ELR (cell line): ENCODE measurements at regions not wholly inside any gene's neighbourhood (a gene's known extent, or its start where the extent isn't known, plus 50 kb on each side); places are given as distances from the start of the nearest gene placed in this dataset.

ENCODE experiments used
- DNase-seq: peaks from one replicate; pipeline ENCODE4 v3.0.0-alpha.2; 2015; ENCODE audit warnings: low read depth

DNA sequence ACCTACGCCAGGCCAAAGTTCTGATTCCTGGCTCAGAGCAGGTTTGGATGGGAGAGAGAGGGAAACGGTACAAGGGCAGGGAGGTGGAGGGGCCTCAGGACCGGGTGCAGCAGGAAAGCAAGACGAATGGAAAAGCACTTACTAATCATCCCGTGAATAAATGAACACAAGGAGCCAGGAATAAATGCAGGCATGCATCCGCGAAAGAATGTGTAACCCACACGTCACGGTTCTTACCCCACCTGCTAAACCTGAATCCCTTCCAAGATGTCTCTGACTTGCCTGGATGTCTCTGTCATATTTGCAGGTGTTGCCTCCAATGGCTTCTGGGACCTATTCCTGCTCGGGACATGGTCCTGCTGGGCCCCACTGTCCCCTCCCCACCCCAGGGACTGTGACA lies 335.2 kb upstream of the RNF32 start:
- no peak for DNase-seq

DNA sequence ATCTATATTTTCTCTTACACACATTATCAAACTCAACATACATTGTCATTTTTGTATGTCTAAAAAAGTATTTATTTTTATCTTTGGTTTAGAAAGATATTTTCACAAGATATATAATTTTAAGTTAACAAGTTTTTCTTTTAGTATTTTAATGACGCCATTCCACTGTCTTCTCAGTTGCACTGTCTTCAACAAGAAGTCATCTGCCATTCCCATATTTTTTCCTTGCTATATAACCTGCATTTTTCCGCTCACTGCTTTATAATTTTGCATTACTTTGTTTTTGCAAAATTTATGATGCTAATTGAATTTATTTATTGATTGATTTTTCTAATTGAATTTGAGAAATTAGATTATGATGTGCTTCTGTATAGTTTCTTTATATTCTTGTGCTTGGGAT lies 357.8 kb upstream of the RNF32 start:
- no peak for DNase-seq

DNA sequence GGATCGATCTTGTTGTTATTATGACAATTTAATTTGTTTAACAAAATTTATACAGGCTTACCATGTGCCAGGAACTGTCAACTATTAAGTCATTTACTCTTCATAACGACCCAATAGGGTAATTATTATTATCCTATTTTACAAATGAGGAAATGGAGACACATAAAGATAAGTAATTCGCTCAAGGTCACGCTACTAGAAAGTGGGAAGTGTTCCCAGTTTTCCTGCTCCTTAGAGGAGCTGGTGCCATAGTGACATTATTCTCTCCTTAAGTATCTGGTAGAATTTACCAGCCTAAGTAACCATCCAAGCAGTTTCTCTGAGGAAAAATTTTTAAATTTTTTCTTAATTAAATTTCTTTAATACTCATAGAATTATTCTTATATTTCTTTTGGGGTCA lies 360.9 kb upstream of the RNF32 start:
- DNase-seq = no peak

DNA sequence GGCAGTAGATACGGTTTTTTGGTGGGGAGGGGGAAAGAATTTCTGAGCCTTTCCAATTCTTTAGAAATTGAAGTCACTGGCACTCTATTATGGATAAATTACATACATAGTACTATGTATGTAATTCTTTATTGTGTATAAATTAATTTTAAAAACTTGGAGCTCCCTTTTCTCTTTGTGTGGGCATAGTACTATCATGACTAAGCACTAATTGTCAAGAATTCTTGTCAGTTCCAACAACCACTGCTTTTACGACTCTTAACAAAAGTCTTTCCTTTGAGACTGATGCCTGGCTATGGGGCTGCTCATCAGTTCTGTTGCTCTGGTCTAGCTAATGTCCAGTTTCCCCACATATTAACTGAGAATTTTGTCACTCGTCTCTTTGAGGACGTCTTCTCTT lies 365.3 kb upstream of the RNF32 start:
- DNase-seq = no peak

DNA sequence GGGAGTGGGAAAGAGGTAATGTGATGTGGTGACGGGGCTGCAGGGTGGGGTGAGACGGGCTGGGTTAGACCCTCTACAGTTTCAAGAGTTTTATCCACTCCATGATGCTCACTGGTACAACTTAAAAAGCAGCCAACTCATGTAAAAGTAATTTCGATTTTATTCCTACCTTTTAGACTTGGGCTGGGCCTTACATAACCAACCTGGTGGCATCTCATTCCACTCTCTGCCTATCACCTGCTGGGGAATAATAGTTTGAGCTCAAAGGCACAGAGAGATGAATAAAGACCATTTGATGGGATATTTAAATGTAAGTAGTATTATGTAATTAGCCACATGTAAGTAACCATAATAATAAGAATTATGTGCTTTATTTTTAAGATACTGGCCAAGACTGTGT lies 366.0 kb upstream of the RNF32 start:
- no peak for DNase-seq

DNA sequence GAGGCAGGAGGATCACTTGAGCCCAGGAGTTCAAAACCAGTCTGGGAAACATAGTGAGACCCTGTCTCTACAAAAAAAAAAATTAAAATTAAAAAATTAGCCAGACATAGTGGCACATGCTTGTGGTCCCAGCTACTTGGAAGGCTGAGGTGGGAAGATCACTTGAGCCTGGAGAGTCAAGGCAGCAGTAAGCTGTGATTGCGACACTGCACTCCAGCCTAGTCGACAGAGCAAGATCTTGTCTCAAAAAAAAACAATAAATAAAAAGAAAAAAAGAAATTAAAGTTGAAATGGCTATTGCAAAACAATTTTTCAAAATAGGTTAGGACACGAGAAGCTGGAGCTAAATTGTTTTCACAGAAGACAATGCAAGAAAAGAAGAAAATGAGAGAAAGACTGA lies 379.0 kb upstream of the RNF32 start:
- DNase-seq = no peak

DNA sequence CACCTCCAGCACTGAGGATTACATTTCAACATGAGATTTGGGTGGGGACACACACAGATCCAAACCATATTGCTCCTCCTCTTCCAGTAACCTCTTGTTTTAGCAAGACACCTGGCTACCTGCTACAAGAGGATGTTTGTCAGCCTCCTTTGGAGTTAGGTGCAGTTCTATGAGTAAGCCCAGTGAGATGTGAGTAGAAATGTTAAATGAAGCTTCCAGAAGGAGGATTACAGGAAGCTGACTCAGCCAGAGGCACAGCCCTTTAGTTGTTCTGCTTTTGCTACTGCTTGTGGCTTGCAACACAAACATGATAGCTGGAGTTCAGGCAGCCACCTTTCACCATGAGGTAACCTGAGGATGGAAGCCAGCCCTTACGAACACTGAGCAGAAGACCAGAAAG lies 382.7 kb upstream of the RNF32 start:
- no peak for DNase-seq

DNA sequence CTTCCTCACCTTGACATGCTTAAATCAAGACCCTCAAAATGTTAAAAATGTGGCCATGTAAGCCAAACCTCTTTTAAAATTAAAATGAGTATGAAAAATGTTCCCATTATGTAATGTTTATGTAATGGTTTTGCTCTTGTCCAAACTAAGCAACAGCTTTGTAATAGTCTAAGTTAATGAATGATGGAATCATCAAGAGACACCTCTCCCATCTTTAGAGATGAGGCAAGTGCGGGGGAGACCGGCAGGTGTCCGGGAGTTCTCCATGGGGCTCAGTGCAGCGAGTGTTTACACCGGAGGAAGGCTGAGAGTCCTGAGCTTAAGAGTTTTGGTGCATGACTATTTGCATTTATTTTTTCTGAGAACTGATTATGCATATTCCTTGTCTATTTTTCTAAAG lies 384.9 kb upstream of the RNF32 start:
- no peak for DNase-seq

DNA sequence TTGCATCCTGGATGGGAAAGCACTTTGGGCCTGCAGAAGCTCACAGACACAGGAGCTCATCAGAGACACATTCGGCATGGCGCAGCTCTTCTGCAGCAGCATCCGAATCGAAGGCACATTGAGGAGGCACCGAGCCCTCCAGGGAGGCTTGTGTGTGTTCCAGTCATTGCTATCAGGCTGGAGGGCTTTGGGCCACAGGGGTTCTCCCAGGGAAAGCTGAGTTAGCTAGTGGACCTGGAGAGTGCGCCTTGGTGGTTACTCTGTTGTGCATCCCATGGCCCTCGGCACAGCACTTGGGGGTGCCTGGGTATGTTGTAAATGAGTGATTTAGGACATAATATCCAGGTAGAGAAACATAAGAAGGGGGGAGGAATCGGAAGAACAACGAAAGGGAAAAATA lies 388.7 kb upstream of the RNF32 start:
- no peak for DNase-seq

DNA sequence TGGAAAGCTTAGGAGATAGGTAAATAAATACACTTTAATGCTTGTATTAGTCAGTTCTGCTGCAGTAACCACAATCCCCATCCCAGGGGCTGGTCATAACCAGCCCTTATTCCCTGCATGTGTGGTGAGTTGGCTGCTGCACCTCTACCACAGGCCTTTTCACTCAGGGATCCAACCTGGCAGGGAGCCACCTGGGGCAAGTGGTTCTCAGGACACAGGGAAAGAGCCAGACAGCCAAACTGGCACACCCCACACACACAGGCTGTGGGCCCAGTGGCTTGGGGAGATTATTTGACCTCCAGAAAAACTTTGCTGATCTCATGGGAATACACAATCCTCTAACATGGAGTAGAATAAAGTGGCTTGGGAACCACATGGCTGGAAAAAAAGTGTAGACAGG lies 400.0 kb upstream of the RNF32 start:
- no peak for DNase-seq

DNA sequence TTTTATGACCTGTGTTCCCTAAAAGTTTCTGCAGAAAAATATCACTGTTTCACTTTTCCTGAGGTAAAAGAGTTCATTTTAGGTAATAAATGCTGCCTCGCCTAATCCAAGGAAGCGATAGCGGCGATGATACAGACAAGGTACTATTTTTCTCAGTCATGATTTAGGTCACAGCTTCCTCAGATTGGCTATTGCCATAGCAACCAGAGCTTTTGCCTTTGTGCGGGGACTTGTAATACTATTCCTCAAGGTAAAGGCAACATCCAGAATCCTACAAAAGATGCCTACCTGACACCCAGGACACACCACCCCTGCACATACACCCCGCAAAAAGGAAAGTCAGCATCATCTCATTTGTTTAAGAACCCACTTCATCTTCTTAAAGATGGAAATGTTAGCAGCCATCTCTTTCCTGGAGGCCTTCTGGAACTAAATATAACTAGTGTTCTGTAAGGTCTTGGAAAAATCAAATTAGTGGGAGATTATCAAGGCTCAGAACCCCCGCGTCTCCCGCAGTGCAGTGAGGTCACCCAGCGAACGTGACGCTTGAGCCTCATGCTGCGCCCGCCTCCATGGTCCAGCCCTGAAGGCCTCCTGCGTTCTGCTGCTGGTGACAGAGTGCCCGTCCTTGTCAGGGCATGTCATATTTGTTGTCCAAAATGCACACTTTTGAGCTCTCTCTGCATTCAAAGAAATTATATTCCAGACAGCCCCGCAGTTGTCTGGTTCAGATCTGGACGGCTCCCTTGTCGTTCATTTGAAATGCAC lies 402.0 kb upstream of the RNF32 start:
- DNase-seq = no peak

DNA sequence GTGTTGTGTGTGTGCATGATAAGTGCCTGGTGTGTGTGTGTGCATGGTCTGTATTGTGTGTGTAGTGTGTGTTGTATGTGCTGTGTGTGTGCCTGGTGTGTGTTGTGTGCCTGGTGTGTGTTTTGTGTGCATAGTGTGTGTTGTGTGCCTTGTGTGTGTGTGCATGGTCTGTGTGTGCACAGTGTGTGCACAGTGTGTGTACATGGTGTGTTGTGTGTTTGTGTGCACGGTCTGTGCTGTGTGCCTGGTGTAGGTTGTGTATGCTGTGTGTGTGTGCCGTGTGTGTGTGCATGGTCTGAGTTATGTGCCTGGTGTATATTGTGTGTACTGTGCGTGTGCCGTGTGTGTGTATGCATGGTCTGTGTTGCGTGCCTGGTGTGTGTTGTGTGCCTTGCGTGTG lies 403.0 kb upstream of the RNF32 start:
- no peak for DNase-seq

DNA sequence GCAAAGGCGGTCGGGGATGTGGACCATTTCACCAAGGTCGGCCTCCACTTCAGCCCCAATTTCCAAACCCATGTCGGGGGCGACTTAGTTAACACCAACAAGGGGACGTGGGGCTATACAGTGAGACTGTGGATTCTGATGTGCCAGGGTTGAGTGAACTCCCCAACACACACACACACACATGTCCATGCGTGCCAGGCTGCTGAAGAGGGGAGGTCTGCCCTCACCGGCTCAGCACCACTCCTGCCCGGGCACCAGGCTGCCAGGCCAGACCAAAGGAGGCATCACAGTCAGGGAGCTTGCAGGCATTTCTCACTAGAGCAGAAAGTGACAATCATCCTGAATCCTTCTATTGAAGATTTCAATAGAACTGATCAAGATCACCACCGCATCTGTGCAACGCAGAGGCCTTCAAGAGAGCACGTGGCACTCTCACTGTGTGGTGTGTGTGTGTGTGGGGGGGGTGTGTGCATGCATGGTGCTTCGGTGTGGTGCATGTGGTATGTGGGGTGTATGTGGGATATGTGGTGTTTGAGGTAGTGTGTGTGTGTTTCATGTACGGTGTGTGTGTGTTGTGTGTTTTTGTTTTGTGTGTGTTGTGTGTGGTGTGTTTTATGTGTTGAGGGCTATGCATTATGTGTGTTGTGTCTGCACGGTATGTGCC lies 403.5 kb upstream of the RNF32 start:
- no peak for DNase-seq

DNA sequence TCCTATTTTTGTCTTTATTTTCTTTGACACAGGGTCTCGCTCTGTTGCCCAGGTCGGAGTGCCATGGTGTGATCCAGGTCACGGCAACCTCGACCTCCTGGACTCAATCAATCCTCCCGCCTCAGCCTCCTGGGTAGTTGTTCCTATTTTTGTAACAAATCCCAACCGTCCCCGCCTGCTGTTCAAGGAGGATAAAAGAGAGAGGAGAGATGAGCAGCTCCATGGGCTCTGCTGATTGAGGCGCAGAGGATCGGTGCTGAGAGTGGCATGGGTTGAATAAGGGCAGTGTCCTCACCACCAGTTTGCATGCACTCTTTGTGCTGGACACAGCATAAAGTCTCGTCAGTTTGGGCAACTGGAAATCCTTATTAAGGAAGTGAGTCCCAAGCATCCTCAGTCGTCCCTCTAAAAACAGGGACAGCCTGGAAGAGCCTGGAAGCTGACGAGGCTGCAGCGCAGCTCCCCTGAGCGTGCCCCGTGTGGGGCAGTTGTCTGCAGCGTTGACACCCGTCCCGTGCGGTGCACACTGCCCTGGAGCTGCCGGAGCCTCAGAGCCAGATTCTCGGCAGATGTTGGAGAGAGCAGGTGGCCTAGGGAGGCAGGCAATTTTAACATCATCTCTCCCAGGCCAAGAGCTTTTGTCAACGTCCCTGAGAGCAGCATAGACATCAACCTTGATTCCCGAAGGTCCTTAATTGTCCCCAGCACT lies 404.2 kb upstream of the RNF32 start:
- DNase-seq = no peak

DNA sequence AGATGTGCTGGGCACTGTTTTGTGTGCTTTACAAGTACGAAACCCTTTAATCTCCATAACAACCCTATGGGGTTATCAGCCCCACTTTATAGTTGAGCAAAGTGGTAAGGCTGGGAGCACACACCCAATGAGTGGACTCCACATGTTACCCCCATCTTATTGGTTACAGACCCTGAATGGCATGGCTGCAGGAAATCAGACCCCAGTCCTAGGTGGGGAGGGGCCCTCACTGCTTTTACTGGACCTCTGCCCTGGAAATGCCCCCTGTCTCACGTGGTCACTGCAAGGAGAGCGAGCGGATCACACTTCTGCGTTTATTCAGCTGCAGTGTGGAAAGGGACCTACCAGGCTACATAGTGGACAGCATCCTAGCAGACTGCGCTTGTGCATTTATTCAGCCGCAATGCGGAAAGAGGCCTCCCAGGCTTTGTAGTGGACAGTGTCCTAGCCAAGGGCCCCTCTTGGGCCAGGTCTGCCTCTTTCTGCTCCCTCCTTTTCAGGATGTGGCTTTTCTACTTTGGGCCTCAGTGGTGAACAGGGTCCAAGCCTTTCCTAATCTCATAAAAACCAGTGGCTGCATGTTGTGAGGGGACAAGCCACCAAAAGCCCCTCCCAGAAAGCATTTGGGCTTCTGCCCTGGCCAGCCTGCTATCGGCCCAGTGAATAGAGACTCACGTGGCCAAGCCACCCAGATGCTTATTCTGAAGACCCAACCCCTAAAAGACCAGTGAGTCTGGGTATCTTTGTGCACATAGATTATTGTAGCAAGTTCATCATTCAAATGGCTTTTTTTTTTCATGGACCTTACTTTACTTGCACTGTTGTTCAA lies 405.7 kb upstream of the RNF32 start:
- DNase-seq = no peak

DNA sequence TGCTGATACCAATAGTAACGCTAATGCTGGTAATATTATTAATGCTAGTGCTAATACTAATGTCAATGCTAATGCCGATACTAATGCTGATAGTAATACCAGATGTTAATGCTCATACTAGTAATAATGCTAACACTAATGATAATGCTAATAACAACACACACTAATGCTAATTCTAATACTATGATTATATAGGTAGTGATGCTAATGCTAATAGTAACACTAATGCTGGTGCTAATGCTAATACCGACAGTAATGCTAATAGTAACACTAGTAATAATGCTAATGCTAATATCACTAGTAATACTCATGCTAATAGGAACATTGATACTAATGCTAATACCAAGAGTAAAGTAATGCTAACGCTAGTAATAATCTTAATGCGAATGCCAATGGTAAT lies 406.4 kb upstream of the RNF32 start:
- no peak for DNase-seq

DNA sequence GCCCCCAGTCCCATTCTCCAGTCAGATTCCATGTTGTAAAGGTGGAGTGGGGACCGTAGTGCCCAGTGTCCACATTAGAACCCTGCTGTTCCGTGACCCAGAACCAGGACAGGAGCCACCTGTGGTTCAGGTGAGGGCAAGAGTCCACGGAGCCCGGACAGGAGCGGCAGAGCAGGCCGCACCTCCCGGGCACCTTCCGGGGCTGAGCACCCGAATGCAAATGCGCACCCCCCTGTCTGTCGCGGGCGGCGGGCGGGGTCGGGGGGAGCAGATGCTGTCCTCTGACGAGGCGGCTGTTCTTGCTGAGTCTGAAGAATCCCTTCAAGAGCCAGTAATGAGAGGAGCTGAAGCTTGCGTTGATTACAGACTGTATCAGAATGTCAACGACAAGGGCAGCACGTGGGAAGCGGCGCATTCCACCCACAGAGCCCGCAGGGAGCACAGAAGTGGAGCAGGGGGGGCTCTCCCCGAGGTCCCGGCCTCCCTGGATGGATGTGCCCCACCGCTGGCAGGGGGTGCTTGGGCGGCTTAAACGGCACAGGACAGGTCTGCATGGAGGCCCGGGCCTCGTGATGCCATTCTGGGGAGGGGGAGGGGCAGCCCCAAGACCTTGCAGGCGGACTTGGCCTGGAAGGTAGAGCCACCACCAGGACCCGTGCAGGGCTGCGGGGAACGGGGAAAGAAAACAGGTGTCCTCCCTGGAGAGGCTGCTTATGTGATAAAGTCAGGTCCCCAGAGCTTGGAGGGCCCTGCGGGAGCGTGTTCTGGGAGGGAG lies 407.5 kb upstream of the RNF32 start:
- no peak for DNase-seq

DNA sequence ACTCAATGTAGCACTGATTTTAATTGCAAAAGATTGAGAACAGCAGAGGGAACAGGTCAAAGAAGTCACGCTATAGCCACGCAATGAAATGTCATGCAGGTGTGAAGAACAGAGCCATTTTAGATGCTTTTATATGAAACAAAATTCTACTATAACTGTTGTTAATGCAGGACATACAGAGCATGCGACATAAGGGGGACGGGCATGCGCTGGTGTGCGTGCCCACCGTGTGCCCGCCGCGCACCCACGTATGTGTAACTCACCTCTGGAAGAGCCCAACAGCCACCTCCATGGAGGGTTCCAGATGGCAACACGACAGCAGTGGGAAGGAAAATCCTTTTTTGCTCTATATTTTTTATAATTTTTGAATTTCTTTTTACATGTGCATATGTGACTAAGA lies 410.0 kb upstream of the RNF32 start:
- no peak for DNase-seq

DNA sequence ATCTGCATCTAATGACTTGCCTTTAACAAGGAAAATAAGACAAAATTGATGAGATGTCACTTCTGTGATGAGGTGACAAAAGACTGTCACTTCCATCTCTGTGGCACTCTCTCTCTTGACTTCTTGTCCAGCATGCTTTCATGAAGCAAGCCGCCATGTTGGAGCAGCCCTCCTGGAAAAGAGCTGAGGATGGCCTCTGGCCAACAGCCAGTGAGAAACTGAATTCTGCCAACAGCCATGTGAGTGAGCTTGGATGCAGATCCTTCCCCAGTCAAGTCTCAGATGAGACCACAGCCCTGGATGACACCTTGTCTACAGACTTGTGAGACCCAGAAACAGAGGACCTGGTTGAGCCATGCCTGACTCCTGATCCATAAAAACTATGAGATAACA lies 412.6 kb upstream of the SHH start:
- no peak for DNase-seq

DNA sequence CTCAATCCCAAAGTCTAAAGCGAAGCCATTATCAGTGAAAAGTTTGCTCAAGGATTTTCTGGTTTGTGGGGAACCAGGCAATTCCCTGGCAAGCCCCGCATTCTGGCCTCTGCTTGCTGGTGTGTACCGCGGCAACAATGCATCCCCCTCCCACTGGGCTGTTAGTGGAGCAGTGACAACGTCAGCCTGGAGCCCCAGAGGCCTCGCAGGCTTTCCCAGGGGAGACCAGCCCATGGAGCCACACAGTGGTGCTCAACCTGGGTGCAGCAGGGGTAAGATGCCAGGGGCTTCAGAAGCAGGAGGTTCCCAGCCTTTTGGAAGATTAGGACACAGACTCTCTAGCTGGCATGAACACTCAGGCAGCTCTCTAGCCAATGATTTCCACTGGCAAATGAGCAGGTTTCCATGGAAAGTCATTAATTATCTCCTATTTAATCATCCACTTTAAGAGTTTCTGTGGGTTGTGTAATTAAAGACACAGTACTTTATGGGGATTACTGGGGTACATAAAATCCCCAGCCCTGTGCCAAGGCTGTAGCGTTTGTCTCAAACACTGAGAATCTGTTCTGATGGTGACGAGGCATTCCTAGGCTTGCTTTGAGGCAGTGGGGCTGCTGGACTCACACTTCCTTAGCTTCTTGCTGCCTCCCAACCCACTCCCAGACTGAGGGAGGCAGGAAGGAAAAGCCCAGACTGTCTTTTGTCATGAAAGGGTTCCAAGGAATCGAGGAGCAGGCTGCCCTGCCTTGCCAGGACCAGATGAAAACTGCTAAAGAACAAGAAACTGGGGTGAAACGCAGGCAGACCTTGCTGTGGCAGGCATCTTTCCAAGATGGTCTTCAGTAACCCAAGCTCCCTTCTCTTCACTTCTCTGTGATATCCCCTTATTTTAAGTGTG lies 411.9 kb upstream of the SHH start:
- no peak for DNase-seq

DNA sequence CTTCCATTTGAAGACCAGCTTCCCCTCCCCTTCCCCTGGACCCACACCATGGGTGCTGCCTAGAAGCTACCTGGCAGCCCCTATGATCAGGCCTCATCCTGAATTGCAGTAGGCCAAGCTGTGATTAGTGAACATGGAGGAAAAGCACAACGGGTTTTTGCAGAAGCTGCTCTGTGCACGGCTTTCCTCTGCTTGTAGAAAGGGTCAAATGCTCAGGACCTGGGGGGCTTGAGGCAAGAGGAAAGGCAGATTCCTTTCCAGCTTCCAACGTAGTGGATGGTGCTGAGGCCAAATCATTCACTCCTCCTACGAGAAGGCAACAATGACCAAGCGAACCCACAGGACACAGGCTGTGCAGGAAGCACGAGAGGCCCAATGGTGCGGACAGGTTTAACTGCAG lies 410.3 kb upstream of the SHH start:
- DNase-seq = no peak
